Dermis microvascular lymphatic vessel endothelial cell (primary cell): ENCODE measurements at regions not wholly inside any gene's neighbourhood (a gene's known extent, or its start where the extent isn't known, plus 50 kb on each side); places are given as distances from the start of the nearest gene placed in this dataset.
"Not testable (repeated sequence)": the region's sequence is repeated elsewhere in the genome, so short reads cannot be mapped to it uniquely, and the experiment has no call there.

ENCODE experiments used
- DNase-seq, 2 donors: peaks; one replicate each; pipeline versions ENCODE4 v3.0.0 to v3.0.0-alpha.2; 2010; ENCODE audit warnings: low read depth in 2 of 2

DNA sequence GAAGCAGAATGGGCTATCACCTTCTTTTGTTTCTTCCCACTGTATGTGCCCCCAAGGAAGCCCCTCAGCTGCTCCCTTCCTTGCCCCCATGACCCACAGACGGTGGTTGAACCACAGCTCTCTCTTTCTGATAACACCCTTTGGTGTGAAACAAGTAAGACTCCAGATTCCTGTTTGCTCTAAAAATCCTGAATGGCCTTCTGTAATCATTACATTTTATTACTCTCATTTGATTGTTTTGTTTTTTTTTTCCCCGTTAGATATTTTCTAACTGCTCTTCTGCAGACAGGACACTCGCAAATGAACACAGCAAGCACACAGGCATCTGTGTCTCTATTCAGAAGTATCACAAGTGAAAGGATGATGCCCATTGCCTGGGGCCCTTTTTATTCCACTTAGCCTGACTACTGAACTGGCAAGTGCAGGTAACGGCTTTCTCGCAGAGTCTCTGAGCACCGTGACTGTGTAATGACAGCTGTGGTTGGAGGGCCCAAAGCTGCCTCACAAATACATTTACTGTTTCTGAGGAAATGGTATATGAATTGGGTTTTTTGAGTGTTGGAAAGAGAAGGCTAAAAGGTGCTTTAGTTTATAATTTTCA is 59.3 kb downstream of the OXGR1 start:
- DNase-seq, result no peak

DNA sequence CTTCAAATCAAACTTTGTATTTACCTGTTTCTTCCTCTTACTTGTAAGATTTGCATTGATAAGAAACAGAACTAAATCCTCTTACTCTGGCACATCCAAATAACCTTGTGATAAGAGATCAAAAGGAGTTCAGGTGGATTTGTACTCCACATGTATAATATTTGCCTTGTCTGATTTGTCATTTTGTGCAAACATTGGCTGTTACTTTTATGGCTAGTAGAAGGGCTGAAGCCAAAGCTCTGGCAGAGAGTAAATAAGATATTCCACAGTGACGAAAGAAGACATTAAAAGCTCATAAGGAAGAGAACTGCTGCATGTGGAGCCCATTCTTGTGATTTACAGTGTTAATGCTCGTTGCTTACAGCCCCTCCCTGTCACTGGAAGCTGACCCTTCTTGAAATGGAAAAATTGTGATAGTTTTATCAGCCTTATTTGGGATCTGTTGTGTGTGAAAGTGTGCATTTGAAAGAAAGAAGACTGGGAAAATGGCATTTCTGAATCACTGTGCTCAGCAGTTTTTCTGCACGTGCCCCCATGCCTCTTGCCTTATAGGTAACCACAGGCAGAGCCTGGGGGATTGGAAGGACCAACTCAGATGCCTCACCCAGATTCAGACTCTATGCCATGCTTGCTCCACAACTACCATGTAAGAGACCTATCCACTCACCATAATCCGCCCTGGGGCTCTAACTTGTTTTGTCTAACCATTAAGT is 68.2 kb downstream of the OXGR1 start:
- DNase-seq, result no peak

DNA sequence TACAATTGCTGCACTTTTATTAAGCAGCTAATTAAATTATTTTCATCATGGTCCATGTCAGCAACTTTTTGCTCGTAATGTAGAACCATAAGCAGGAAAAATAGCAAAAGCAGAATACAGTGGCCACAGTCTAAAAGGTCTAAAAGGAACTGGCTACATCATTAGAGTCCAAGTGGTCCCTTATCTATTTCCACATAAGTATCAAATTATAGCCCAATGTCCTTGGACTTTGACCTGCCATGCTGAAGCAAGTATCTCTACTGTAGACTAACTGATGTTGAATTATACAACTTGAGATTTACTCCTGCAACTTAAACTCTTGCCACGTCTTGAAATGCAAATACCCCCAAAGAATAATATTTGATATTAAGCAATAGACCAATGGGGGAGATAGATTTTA is 68.8 kb downstream of the OXGR1 start:
- no peak for DNase-seq

DNA sequence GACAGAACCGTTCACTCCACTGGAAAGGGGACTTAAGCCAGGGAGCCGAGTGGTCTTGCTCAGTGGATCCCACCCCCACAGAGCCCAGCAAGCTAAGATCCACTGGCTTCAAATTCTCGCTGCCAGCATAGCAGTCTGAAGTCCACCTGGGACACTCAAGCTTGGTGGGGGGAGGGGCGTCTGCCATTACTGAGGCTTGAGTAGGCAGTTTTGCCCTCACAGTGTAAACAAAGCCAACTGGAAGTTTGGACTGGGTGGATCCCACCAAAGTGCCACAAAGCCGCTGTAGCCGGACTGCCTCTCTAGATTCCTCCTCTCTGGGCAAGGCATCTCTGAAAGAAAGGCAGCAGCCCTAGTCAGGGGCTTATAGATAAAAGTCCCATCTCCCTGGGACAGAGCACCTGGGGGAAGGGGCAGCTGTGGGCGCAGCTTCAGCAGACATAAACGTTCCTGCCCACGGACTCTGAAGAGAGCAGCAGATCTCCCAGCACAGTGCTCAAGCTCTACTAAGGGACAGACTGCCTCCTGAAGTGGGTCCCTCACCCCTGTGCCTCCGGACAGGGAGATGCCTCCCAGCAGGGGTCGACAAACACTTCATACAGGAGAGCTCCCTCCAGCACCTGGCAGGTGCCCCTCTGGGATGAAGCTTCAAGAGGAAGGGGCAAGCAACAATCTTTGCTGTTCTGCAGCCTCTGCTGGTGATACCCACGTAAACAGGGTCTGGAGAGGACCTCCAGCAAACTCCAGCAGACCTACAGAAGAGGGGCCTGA is 75.2 kb downstream of the OXGR1 start:
- not testable (repeated sequence) for DNase-seq

DNA sequence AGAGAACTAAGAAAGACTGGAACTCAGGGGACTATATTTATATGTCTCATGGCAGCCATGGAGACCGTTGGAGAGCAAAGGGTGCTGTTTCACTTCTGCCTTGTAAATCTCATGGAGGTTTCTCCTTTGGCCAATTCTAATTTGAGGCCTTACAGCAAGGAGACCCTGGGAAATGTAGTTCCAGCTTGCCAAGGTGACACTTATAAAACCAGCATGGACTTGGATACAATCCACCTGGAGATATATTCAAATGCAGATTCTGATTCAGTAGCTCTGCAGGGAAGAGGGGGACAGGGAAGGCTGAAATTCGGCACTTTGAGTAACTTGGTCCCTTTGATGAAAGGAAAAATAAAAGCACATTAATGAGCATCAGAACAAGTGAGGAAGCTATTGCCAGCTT is 90.0 kb downstream of the OXGR1 start:
- no peak for DNase-seq

DNA sequence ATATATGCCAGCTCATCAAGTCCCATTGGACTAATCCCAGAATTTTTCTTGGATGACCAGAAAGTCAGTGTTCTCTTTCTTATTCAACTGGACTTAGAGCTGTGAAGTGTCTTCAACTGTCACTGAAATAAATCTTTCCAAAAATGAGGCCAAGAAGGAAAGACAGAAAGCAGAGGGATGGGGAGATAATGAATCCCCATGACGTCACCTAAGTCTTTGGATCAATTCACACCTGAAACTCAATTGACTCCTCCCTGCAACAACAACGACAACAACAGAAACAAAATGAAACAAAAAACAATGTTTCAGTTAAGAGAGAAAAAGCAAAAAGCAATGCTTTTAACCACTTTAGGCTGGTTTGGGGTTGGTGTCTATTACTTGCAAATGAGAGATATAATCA is 91.2 kb downstream of the OXGR1 start:
- DNase-seq, result no peak

DNA sequence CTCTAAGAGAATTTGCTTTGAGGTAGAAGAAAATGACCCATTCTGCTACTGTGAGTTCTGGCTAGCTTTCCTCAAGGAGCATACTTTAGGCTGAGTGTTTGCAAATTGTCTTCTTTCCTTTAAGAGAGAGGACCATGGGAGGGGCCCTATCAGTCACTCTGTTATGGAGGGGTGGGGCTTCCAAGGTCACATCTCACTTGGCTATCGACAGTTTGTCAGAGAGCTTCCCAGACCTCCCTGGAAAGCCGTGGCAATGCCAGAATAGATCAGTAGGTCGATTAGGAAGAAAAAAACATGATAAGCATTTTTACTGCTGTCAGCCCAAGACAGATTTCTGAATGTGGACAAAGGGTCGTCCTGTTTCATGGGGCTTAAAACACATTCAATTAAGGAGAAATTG is 93.3 kb downstream of the OXGR1 start:
- no peak for DNase-seq

DNA sequence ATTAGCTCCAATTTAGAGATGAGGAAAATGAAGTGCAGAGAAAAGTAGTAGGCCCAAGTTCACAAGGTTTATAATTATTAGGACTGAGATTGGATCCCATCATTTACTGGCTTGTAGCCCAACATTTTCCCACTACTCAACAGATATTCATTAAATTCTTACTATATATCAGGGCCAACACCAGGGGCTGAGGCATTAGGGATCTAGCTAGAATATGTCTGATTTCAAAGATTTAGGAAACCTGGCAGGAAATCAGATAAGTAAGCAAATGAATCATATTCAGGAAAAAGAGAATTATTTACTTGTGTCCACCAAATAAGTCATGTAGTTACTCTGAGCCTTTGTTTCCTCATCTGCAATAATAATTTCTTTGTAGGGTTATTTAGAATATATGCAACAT is 94.3 kb downstream of the OXGR1 start:
- peak in 1 of 2 donors; percentile 16 for DNase-seq

DNA sequence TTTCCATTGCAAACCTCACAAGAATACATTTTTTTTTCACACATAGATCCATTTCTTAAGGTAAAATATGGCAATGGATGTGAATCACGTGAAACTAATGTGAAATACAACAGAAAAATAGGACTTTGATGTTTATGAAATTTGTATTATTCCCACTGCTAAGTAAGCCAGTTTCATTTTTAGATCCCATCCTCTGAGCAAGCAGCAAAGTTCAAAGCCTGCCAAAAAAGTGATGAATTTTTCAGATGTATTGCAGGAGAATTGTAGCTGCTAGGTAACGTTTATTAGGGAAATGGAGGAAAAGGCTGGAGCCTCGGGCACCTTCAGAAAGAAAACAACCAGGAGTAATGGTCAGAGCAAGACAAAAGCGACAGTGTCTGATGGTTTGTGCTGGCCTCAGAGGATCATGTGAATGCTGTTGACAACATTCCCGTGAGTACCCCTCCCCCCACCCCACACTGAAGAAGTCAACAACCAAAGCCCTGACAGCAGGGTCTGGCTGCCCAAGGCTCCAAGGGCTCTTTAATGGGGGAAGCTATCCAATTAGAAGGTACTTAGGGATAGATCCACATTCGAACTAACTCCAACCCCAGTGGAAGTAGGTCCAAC is 95.5 kb downstream of the OXGR1 start:
- no peak for DNase-seq

DNA sequence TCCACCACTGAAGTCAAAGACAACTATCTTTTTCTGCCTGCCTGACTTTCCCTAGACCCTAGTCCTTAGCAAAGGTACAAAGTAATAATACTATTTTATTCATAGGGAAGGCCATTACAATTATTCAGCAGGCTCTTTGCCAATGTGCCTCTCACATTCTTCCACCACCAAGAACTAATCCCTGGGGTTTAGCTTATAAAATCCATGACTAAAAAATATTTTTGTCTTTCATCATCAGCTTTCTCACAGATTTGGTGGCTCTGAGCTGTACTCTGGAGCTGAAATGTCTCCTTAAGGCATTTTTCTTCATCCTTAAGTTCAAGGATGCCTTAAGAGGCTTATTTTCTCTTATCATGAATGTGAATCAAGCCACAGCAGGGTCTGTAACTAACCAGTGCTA is 96.1 kb downstream of the OXGR1 start:
- no peak for DNase-seq
